BLaER1 (cell line): ENCODE measurements at regions not wholly inside any gene's neighbourhood (a gene's known extent, or its start where the extent isn't known, plus 50 kb on each side); places are given as distances from the start of the nearest gene placed in this dataset.

Experiments
- H3K27ac ChIP-seq: shearing (Covaris generic); formaldehyde crosslinking; 2 replicates; pipeline ENCODE4 v1.8.1; 2022
- H3K27me3 ChIP-seq: shearing (Covaris generic); formaldehyde crosslinking; 2 replicates; pipeline ENCODE4 v1.8.1; 2022
- H3K36me3 ChIP-seq: shearing (Covaris generic); formaldehyde crosslinking; 2 replicates; pipeline ENCODE4 v1.8.1; 2022
- H3K4me1 ChIP-seq: shearing (Covaris generic); formaldehyde crosslinking; 2 replicates; pipeline ENCODE4 v1.8.1; 2022
- H3K4me2 ChIP-seq: shearing (Covaris generic); formaldehyde crosslinking; 2 replicates; pipeline ENCODE4 v1.8.1; 2022
- H3K4me3 ChIP-seq: shearing (Covaris generic); formaldehyde crosslinking; 2 replicates; pipeline ENCODE4 v1.8.1; 2022
- H3K9ac ChIP-seq: shearing (Covaris generic); formaldehyde crosslinking; 2 replicates; pipeline ENCODE4 v1.8.1; 2022
- H3K9me3 ChIP-seq: shearing (Covaris generic); formaldehyde crosslinking; 2 replicates; pipeline ENCODE4 v1.8.1; 2022
- H4K20me1 ChIP-seq: shearing (Covaris generic); formaldehyde crosslinking; 2 replicates; pipeline ENCODE4 v1.8.1; 2022
- Cebpa-rat ChIP-seq: shearing (Covaris generic); IDR thresholded peaks from 2 replicates; pipeline ENCODE4 v1.8.1; 2022

GRCh38 chr5:159465604-159466003, 135.3 kb upstream of the IL12B start:
- H3K27ac ChIP-seq, result no peak overlapping the region
- H3K4me1 ChIP-seq, result peaks cover 33% of the 10 kb centered on the region
- no peak for TF ChIP-seq Cebpa-rat
- no peak overlapping the region for H3K4me2 ChIP-seq
- H3K9me3 ChIP-seq, result no peaks in the 10 kb centered on the region
- H3K27me3 ChIP-seq, result no peaks in the 10 kb centered on the region
- H3K4me3 ChIP-seq, result no peak overlapping the region
- no peak overlapping the region for H3K9ac ChIP-seq
- H4K20me1 ChIP-seq, result no peaks in the 10 kb centered on the region
- no peaks in the 10 kb centered on the region for H3K36me3 ChIP-seq

- no peak overlapping the region for H3K4me2 ChIP-seq
- H4K20me1 ChIP-seq, result no peaks in the 10 kb centered on the region
- no peak overlapping the region for H3K4me3 ChIP-seq
- H3K36me3 ChIP-seq, result no peaks in the 10 kb centered on the region
- no peak overlapping the region for H3K9ac ChIP-seq
- no peak for TF ChIP-seq Cebpa-rat
- peaks cover 19% of the 10 kb centered on the region for H3K4me1 ChIP-seq
- no peak overlapping the region for H3K27ac ChIP-seq
- H3K9me3 ChIP-seq, result peaks cover 3% of the 10 kb centered on the region; the same call in 1 of the 2 replicates
- H3K27me3 ChIP-seq, result no peaks in the 10 kb centered on the region
Observed at GRCh38 chr5:159467666-159468065, 137.4 kb upstream of the IL12B start.

GRCh38 chr5:159469496-159470372, 139.4 kb upstream of the IL12B start:
- Histone ChIP-seq H3K27ac (no peak overlapping the region), H4K20me1 (no peaks in the 10 kb centered on the region), H3K4me2 (peak overlapping the region; percentile 54), H3K36me3 (no peaks in the 10 kb centered on the region), H3K4me1 (peaks cover 16% of the 10 kb centered on the region), H3K9me3 (peaks cover 10% of the 10 kb centered on the region), H3K27me3 (no peaks in the 10 kb centered on the region), H3K9ac (no peak overlapping the region), H3K4me3 (no peak overlapping the region)
- no peak for TF ChIP-seq Cebpa-rat

- Histone ChIP-seq H3K9me3 (peaks cover 28% of the 10 kb centered on the region), H3K27me3 (no peaks in the 10 kb centered on the region), H3K27ac (no peak overlapping the region), H3K9ac (no peak overlapping the region), H3K4me3 (no peak overlapping the region), H3K4me1 (peaks cover 16% of the 10 kb centered on the region), H4K20me1 (no peaks in the 10 kb centered on the region), H3K36me3 (no peaks in the 10 kb centered on the region), H3K4me2 (no peak overlapping the region)
- TF ChIP-seq Cebpa-rat, result no peak
Observed at GRCh38 chr5:159471904-159472303, 141.6 kb upstream of the IL12B start.

GRCh38 chr5:159475026-159475425, 144.7 kb upstream of the IL12B start:
- Histone ChIP-seq H3K9ac (no peak overlapping the region), H3K9me3 (peaks cover 32% of the 10 kb centered on the region), H3K27me3 (no peaks in the 10 kb centered on the region), H3K4me2 (no peak overlapping the region), H3K4me1 (peaks cover 10% of the 10 kb centered on the region), H4K20me1 (no peaks in the 10 kb centered on the region), H3K27ac (no peak overlapping the region), H3K36me3 (no peaks in the 10 kb centered on the region), H3K4me3 (no peak overlapping the region)
- no peak for TF ChIP-seq Cebpa-rat

- Histone ChIP-seq H3K9ac (no peak overlapping the region), H3K36me3 (no peaks in the 10 kb centered on the region), H4K20me1 (no peaks in the 10 kb centered on the region), H3K9me3 (peaks cover 28% of the 10 kb centered on the region), H3K4me1 (peaks cover 8% of the 10 kb centered on the region), H3K27ac (no peak overlapping the region), H3K27me3 (no peaks in the 10 kb centered on the region), H3K4me3 (no peak overlapping the region), H3K4me2 (peak overlapping the region; percentile 48)
- TF ChIP-seq Cebpa-rat, result no peak
Observed at GRCh38 chr5:159478950-159479349, 148.7 kb upstream of the IL12B start.

GRCh38 chr5:159480849-159481248, 150.6 kb upstream of the IL12B start:
- Histone ChIP-seq H3K4me3 (no peak overlapping the region), H3K9me3 (peaks cover 11% of the 10 kb centered on the region), H3K27me3 (no peaks in the 10 kb centered on the region), H3K9ac (no peak overlapping the region), H3K4me1 (peaks cover 8% of the 10 kb centered on the region), H3K36me3 (no peaks in the 10 kb centered on the region), H3K4me2 (no peak overlapping the region), H4K20me1 (no peaks in the 10 kb centered on the region), H3K27ac (no peak overlapping the region)
- TF ChIP-seq Cebpa-rat, result no peak

- H3K36me3 ChIP-seq, result no peaks in the 10 kb centered on the region
- H4K20me1 ChIP-seq, result no peaks in the 10 kb centered on the region
- TF ChIP-seq Cebpa-rat, result no peak
- peaks cover 8% of the 10 kb centered on the region for H3K4me1 ChIP-seq
- 0 out of 2 replicates have a peak, but pooled peaks cover 4% of the 10 kb centered on the region for H3K9me3 ChIP-seq
- H3K4me2 ChIP-seq, result no peak overlapping the region
- no peak overlapping the region for H3K9ac ChIP-seq
- H3K27me3 ChIP-seq, result no peaks in the 10 kb centered on the region
- H3K27ac ChIP-seq, result no peak overlapping the region
- no peak overlapping the region for H3K4me3 ChIP-seq
Observed at GRCh38 chr5:159481751-159482150, 151.5 kb upstream of the IL12B start.

GRCh38 chr5:159486836-159487235, 156.5 kb upstream of the IL12B start:
- H3K4me1 ChIP-seq, result no peaks in the 10 kb centered on the region
- no peak overlapping the region for H3K9ac ChIP-seq
- no peaks in the 10 kb centered on the region for H4K20me1 ChIP-seq
- TF ChIP-seq Cebpa-rat, result no peak
- no peaks in the 10 kb centered on the region for H3K27me3 ChIP-seq
- H3K4me3 ChIP-seq, result no peak overlapping the region
- H3K27ac ChIP-seq, result no peak overlapping the region
- no peaks in the 10 kb centered on the region for H3K36me3 ChIP-seq
- no peak overlapping the region for H3K4me2 ChIP-seq
- H3K9me3 ChIP-seq, result no peaks in the 10 kb centered on the region

- H3K27ac ChIP-seq, result no peak overlapping the region
- H3K4me1 ChIP-seq, result no peaks in the 10 kb centered on the region
- TF ChIP-seq Cebpa-rat, result no peak
- no peaks in the 10 kb centered on the region for H3K36me3 ChIP-seq
- H3K4me2 ChIP-seq, result no peak overlapping the region
- no peaks in the 10 kb centered on the region for H3K9me3 ChIP-seq
- H3K4me3 ChIP-seq, result no peak overlapping the region
- no peaks in the 10 kb centered on the region for H4K20me1 ChIP-seq
- H3K9ac ChIP-seq, result no peak overlapping the region
- H3K27me3 ChIP-seq, result no peaks in the 10 kb centered on the region
Observed at GRCh38 chr5:159488516-159488915, 158.2 kb upstream of the IL12B start.

- H3K27ac ChIP-seq, result no peak overlapping the region
- H4K20me1 ChIP-seq, result no peaks in the 10 kb centered on the region
- H3K27me3 ChIP-seq, result no peaks in the 10 kb centered on the region
- no peak overlapping the region for H3K9ac ChIP-seq
- H3K36me3 ChIP-seq, result no peaks in the 10 kb centered on the region
- H3K4me3 ChIP-seq, result no peak overlapping the region
- no peaks in the 10 kb centered on the region for H3K4me1 ChIP-seq
- TF ChIP-seq Cebpa-rat, result no peak
- no peaks in the 10 kb centered on the region for H3K9me3 ChIP-seq
- no peak overlapping the region for H3K4me2 ChIP-seq
Observed at GRCh38 chr5:159489779-159490178, 159.5 kb upstream of the IL12B start.
